ENCODE measurements at regions not wholly inside any gene's neighbourhood (a gene's known extent, or its start where the extent isn't known, plus 50 kb on each side); places are given as distances from the start of the nearest gene placed in this dataset.
"Not testable (repeated sequence)": the region's sequence is repeated elsewhere in the genome, so short reads cannot be mapped to it uniquely, and the experiment has no call there.

DNA sequence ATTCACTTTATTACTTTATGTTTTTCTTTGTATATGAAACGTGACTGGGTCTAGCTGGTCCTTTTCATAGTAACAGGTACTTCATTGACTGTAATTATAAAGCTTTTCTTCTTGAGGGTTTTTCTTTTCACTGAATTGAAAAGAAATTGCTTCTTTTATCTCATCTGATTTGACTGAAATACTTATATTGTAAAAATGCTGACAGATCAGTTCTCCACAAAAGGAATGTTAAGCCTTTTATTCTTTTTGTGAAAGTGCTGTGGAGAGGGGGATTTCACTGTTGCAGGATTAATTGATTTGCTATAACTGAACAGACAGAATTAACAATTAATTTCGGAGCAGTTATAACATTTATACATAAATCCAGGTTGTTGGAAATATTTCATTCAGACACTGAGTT lies 2043.6 kb upstream of the C9orf72 start:
- Histone ChIP-seq H3K36me3 (no peaks in the 10 kb centered on the region), H3K27ac (no peak overlapping the region), H3K9ac (ENCODE audit: low read depth in 2 of 2, low read length in 2 of 2) (no peak overlapping the region), H3K9me3 (no peaks in the 10 kb centered on the region), H3K4me1 (no peaks in the 10 kb centered on the region), H3K4me3 (no peak overlapping the region), H3K27me3 (no peaks in the 10 kb centered on the region)
- TF ChIP-seq, protein P1, sequence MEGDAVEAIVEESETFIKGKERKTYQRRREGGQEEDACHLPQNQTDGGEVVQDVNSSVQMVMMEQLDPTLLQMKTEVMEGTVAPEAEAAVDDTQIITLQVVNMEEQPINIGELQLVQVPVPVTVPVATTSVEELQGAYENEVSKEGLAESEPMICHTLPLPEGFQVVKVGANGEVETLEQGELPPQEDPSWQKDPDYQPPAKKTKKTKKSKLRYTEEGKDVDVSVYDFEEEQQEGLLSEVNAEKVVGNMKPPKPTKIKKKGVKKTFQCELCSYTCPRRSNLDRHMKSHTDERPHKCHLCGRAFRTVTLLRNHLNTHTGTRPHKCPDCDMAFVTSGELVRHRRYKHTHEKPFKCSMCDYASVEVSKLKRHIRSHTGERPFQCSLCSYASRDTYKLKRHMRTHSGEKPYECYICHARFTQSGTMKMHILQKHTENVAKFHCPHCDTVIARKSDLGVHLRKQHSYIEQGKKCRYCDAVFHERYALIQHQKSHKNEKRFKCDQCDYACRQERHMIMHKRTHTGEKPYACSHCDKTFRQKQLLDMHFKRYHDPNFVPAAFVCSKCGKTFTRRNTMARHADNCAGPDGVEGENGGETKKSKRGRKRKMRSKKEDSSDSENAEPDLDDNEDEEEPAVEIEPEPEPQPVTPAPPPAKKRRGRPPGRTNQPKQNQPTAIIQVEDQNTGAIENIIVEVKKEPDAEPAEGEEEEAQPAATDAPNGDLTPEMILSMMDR (IDR thresholded peaks at IDR 0.05), result no peak
- intact Hi-C loops (cut with DNase I), result no loop called here
- no peak for DNase-seq

DNA sequence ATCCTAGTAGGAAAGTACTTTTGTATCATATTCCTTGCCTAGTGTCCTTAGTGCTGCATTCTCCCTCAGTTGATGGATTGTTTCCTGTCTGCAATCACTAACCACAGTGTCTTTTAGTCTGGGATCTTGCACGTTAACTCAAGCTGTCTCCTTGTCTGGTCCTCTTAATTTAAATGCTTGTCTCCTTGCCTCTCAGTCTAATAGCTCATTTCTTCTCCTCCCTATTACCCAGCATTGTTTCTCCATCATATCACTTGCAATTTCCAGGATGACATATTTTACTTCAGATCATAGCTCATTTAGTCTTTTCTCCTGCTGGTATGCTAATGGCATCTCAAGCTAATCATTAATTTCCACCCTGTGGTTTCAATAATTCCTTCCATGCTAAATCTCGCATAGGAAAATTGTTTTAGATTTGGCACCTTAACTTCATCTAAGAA lies 2052.0 kb upstream of the C9orf72 start:
- Histone ChIP-seq H3K27ac (no peak overlapping the region), H3K4me3 (no peak overlapping the region), H3K9me3 (no peaks in the 10 kb centered on the region), H3K9ac (ENCODE audit: low read depth in 2 of 2, low read length in 2 of 2) (no peak overlapping the region), H3K4me1 (no peaks in the 10 kb centered on the region), H3K27me3 (no peaks in the 10 kb centered on the region), H3K36me3 (no peaks in the 10 kb centered on the region)
- DNase-seq, result no peak
- intact Hi-C loops (cut with DNase I), result no loop called here
- TF ChIP-seq, protein P1 (IDR thresholded peaks at IDR 0.05), result no peak

DNA sequence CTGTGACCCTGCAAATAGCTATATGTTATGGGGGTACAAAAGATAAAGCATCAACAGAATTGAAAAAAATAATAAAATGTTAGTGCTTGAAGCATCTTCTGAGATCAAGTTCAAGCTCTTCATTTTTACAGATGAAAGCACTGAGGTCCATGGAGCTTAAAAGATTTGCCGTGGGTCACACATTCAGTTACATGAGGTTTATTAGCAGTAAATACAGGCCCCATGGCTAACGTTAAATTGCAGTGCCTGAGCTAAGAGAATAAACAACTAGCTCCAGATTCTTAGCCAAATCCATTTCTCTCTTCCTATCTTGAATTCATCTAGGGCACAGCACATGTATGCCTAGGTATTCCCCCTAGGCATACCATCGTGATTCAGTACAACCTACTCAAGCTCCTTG lies 2052.7 kb upstream of the C9orf72 start:
- intact Hi-C loops (cut with DNase I), result no loop called here
- no peaks in the 10 kb centered on the region for H3K9me3 ChIP-seq
- DNase-seq, result no peak
- TF ChIP-seq, protein P1 (IDR thresholded peaks at IDR 0.05), result no peak
- H3K4me3 ChIP-seq, result no peak overlapping the region
- H3K27me3 ChIP-seq, result no peaks in the 10 kb centered on the region
- H3K9ac ChIP-seq (ENCODE audit: low read depth in 2 of 2, low read length in 2 of 2), result no peak overlapping the region
- no peaks in the 10 kb centered on the region for H3K36me3 ChIP-seq
- no peak overlapping the region for H3K27ac ChIP-seq
- H3K4me1 ChIP-seq, result no peaks in the 10 kb centered on the region

DNA sequence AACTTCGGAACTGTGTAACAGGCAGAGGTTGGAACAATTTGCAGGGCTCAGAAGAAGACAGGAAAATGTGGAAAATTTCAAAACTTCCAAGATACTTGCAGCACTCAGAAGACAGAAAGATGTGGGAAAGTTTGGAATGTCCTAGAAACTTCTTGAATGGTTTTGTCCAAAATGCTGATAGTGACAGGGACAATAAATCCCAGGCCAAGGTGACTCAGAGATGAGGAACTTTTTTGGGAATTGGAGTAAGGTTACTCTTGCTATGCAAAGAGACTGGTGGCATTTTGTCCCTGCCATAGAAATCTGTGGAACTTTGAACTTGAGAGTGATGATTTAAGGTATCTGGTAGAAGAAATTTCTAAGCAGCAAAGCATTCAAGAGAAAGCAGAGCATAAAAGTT lies 2055.6 kb upstream of the C9orf72 start:
- intact Hi-C loops (cut with DNase I); H3K27ac ChIP-seq: not testable (repeated sequence)

DNA sequence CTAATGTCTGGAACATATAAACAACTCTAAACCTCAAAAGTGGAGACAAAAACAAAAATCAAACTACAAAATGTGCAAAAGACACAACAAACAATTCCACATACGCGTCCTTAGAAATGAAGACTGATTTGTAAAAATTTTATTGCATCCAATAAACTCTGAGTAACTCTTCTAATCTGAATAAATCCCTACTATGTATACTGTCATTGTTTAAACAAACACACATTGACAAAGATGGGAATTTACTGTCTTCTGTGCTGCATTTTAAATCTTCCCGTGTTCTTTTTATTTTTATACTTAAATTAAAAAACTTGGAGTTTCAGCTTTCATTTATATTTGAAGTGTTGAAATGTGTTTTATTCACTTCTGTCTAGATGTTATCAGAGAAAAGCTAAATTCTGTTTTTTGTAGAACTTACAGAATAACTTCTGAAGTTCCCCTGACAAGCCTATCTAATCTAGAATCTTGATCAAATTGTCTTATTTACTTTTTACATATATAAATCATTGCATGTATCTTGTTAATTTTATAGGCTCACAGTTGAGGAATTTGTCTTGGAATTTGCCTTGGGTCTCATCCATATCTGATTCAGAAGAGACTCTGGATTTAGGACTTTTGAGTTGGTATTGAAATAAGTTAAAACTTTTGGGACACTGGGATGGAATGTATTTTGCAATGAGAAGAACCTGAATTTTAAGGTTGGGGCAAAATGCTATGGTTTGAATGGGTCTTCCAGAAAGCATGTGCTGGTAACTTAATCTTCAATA lies 2064.4 kb upstream of the C9orf72 start:
- intact Hi-C loops (cut with DNase I), result no loop called here

More for the DNA sequence above, 2055.6 kb upstream of the C9orf72 start:
- not testable (repeated sequence) for H3K4me3 ChIP-seq; H3K9me3 ChIP-seq; H3K36me3 ChIP-seq; H3K4me1 ChIP-seq; H3K9ac ChIP-seq (ENCODE audit: low read depth in 2 of 2, low read length in 2 of 2); DNase-seq; H3K27me3 ChIP-seq

DNA sequence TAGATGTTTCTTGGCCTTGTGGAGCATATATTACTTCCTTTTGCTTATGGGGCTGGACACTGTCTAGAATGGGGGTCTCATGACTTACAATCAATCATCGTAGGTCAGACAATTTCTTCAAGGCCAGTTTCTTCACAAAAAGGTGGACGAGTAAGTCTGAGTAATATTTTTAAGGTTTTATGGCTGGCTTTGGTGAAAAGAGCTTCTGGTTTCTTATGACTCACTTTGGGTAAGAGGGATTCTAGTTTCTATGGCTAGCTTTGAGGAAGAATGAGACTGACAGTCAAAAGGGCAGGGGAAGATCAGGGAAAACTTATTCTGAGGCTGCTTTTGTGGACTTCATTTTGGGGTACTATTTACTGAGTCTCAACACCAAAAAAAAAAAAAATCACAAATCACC lies 2067.2 kb upstream of the C9orf72 start:
- no peaks in the 10 kb centered on the region for H3K4me1 ChIP-seq
- TF ChIP-seq, protein P1 (IDR thresholded peaks at IDR 0.05), result no peak
- intact Hi-C loops (cut with DNase I), result no loop called here
- H3K27me3 ChIP-seq, result no peaks in the 10 kb centered on the region
- H3K4me3 ChIP-seq, result no peak overlapping the region
- no peak for DNase-seq
- no peak overlapping the region for H3K9ac ChIP-seq (ENCODE audit: low read depth in 2 of 2, low read length in 2 of 2)
- no peak overlapping the region for H3K27ac ChIP-seq
- H3K9me3 ChIP-seq, result no peaks in the 10 kb centered on the region
- H3K36me3 ChIP-seq, result no peaks in the 10 kb centered on the region

More for the DNA sequence above, 2064.4 kb upstream of the C9orf72 start:
- Histone ChIP-seq H3K27me3 (no peaks in the 10 kb centered on the region), H3K9me3 (no peaks in the 10 kb centered on the region), H3K4me1 (no peaks in the 10 kb centered on the region), H3K27ac (no peak overlapping the region), H3K9ac (ENCODE audit: low read depth in 2 of 2, low read length in 2 of 2) (no peak overlapping the region), H3K36me3 (no peaks in the 10 kb centered on the region), H3K4me3 (no peak overlapping the region)
- TF ChIP-seq, protein P1 (IDR thresholded peaks at IDR 0.05), result no peak
- no peak for DNase-seq
